ENCODE measurements at regions not wholly inside any gene's neighbourhood (a gene's known extent, or its start where the extent isn't known, plus 50 kb on each side); places are given as distances from the start of the nearest gene placed in this dataset.

GRCh38 chr5:25858019-25858418 lies 1180.4 kb downstream of the CDH9 start (continued):
- no peak for TF ChIP-seq TAF1 (IDR thresholded peaks at IDR 0.05; ENCODE audit: low read depth)
- no peak for TF ChIP-seq EP300 (conservative IDR thresholded peaks at IDR 0.05; ENCODE audit: poor library complexity, severe bottlenecking)

- TF ChIP-seq SMC3 (conservative IDR thresholded peaks at IDR 0.05; ENCODE audit: poor library complexity) (no peak), CTCF (IDR thresholded peaks at IDR 0.05; ENCODE audit: poor library complexity, severe bottlenecking) (no peak), MXI1 (conservative IDR thresholded peaks at IDR 0.05; ENCODE audit: poor library complexity, severe bottlenecking) (no peak), RAD21 (conservative IDR thresholded peaks at IDR 0.05) (no peak), EP300 (conservative IDR thresholded peaks at IDR 0.05; ENCODE audit: poor library complexity, severe bottlenecking) (no peak), REST (IDR thresholded peaks at IDR 0.05; ENCODE audit: borderline replicate concordance) (no peak), EZH2 (IDR thresholded peaks at IDR 0.05; ENCODE audit: borderline replicate concordance, insufficient read depth, low read length, poor library complexity, severe bottlenecking) (no peak), TAF1 (IDR thresholded peaks at IDR 0.05; ENCODE audit: low read depth) (no peak), POLR2AphosphoS5 (IDR thresholded peaks at IDR 0.05) (no peak)
- H2AFZ ChIP-seq (ENCODE audit: low read depth, low read length), result no peak overlapping the region
- H3K79me2 ChIP-seq (replicated peaks; ENCODE audit: insufficient read depth, low read length), result no peaks in the 10 kb centered on the region
- no peaks in the 10 kb centered on the region for H4K20me1 ChIP-seq (ENCODE audit: insufficient read depth)
- no peaks in the 10 kb centered on the region for H3K9me3 ChIP-seq (ENCODE audit: low read length)
- H3K9me2 ChIP-seq (ENCODE audit: insufficient read depth, low read length), result no peaks in the 10 kb centered on the region
- H3K4me3 ChIP-seq (ENCODE audit: low read length), result no peak overlapping the region
- H3F3A ChIP-seq (ENCODE audit: insufficient read depth, low read length, poor library complexity, severe bottlenecking), result no peaks in the 10 kb centered on the region
- H3K27me3 ChIP-seq (ENCODE audit: insufficient read depth, low read depth, low read length), result no peaks in the 10 kb centered on the region
- no peak overlapping the region for H3K27ac ChIP-seq (ENCODE audit: low read length)
- no peak overlapping the region for H3K9ac ChIP-seq (ENCODE audit: low read length)
- no peak overlapping the region for H3K4me2 ChIP-seq (ENCODE audit: low read length)
- H3K36me3 ChIP-seq (ENCODE audit: insufficient read depth, low read length), result no peaks in the 10 kb centered on the region
Measured at GRCh38 chr5:25851301-25851700, 1187.1 kb downstream of the CDH9 start.

DNA sequence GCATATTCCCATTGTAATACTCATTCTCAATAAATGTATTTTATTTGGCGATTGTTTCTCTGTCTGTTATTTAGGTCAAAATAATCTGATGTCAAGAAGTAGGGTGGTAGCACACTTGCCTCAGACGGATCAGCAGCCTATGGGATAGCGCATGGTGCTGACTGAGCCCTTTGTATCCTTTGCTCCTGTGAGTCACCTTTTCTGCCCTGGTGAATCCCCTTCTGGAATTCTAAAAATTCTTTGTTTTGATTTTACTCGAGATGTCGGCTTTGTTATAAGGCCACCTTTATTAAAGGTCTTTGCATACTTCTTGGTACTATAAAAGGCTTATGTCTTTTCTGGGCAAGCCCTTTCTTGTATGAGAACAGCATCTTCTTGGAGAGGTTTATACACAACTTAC lies 1187.8 kb downstream of the CDH9 start:
- H3K27ac ChIP-seq (ENCODE audit: low read length), result no peak overlapping the region
- H3F3A ChIP-seq (ENCODE audit: insufficient read depth, low read length, poor library complexity, severe bottlenecking), result no peaks in the 10 kb centered on the region
- H3K9me2 ChIP-seq (ENCODE audit: insufficient read depth, low read length), result no peaks in the 10 kb centered on the region
- H3K4me2 ChIP-seq (ENCODE audit: low read length), result no peak overlapping the region
- H3K27me3 ChIP-seq (ENCODE audit: insufficient read depth, low read depth, low read length), result no peaks in the 10 kb centered on the region
- H3K4me3 ChIP-seq (ENCODE audit: low read length), result no peak overlapping the region
- H3K36me3 ChIP-seq (ENCODE audit: insufficient read depth, low read length), result no peaks in the 10 kb centered on the region
- H3K9me3 ChIP-seq (ENCODE audit: low read length), result no peaks in the 10 kb centered on the region
- no peak overlapping the region for H2AFZ ChIP-seq (ENCODE audit: low read depth, low read length)
- TF ChIP-seq EZH2 (IDR thresholded peaks at IDR 0.05; ENCODE audit: borderline replicate concordance, insufficient read depth, low read length, poor library complexity, severe bottlenecking) (no peak), CTCF (IDR thresholded peaks at IDR 0.05; ENCODE audit: poor library complexity, severe bottlenecking) (no peak), MXI1 (conservative IDR thresholded peaks at IDR 0.05; ENCODE audit: poor library complexity, severe bottlenecking) (no peak), TAF1 (IDR thresholded peaks at IDR 0.05; ENCODE audit: low read depth) (no peak), EP300 (conservative IDR thresholded peaks at IDR 0.05; ENCODE audit: poor library complexity, severe bottlenecking) (no peak), RAD21 (conservative IDR thresholded peaks at IDR 0.05) (no peak), SMC3 (conservative IDR thresholded peaks at IDR 0.05; ENCODE audit: poor library complexity) (no peak), POLR2AphosphoS5 (IDR thresholded peaks at IDR 0.05) (no peak), REST (IDR thresholded peaks at IDR 0.05; ENCODE audit: borderline replicate concordance) (no peak)
- H3K79me2 ChIP-seq (replicated peaks; ENCODE audit: insufficient read depth, low read length), result no peaks in the 10 kb centered on the region
- no peak overlapping the region for H3K9ac ChIP-seq (ENCODE audit: low read length)
- no peaks in the 10 kb centered on the region for H4K20me1 ChIP-seq (ENCODE audit: insufficient read depth)
